WI38 (cell line): ENCODE measurements at regions not wholly inside any gene's neighbourhood (a gene's known extent, or its start where the extent isn't known, plus 50 kb on each side); places are given as distances from the start of the nearest gene placed in this dataset.

Experiments used
- H3K4me3 ChIP-seq: 2 replicates; pipeline ENCODE4 v1.5.1; 2011; ENCODE audit warnings: low read depth, mild to moderate bottlenecking, control low read depth, low read length
- CTCF ChIP-seq: IDR thresholded peaks from 2 replicates; pipeline ENCODE4 v1.5.1; 2012; ENCODE audit warnings: low read depth, mild to moderate bottlenecking, control low read depth, low read length

GRCh38 chr4:177964693-177965168 lies 522.5 kb upstream of the AGA start:
- H3K4me3 ChIP-seq = no peak overlapping the region

GRCh38 chr4:177967328-177967727 lies 525.1 kb upstream of the AGA start:
- no peak for TF ChIP-seq CTCF
- no peak overlapping the region for H3K4me3 ChIP-seq

More at GRCh38 chr4:177964693-177965168, 522.5 kb upstream of the AGA start:
- no peak for TF ChIP-seq CTCF

GRCh38 chr4:177968817-177969442 lies 526.7 kb upstream of the AGA start:
- no peak overlapping the region for H3K4me3 ChIP-seq
- no peak for TF ChIP-seq CTCF

GRCh38 chr4:177974461-177974860 lies 532.2 kb upstream of the AGA start:
- TF ChIP-seq CTCF = no peak
- no peak overlapping the region for H3K4me3 ChIP-seq

- TF ChIP-seq CTCF = no peak
These were observed 533.2 kb upstream of the AGA start for GRCh38 chr4:177975315-177975987.

GRCh38 chr4:177986236-177986635 lies 544.0 kb upstream of the AGA start:
- TF ChIP-seq CTCF = no peak
- H3K4me3 ChIP-seq = no peak overlapping the region

More at GRCh38 chr4:177975315-177975987, 533.2 kb upstream of the AGA start:
- H3K4me3 ChIP-seq = no peak overlapping the region

GRCh38 chr4:177987896-177988295 lies 545.7 kb upstream of the AGA start:
- TF ChIP-seq CTCF = no peak
- no peak overlapping the region for H3K4me3 ChIP-seq
